ENCODE measurements at regions not wholly inside any gene's neighbourhood (a gene's known extent, or its start where the extent isn't known, plus 50 kb on each side); places are given as distances from the start of the nearest gene placed in this dataset.

- DNase-seq (ENCODE audit: low spot score), result no peak
These were observed 184.5 kb upstream of the PDE10A start for GRCh38 chr6:165847407-165848085.

GRCh38 chr6:165846123-165846966, 183.3 kb upstream of the PDE10A start:
- TF ChIP-seq CTCF (IDR thresholded peaks at IDR 0.05; ENCODE audit: extremely low read depth, missing control alignments), result no peak
- DNase-seq (ENCODE audit: low spot score), result no peak

More at GRCh38 chr6:165847407-165848085, 184.5 kb upstream of the PDE10A start:
- TF ChIP-seq CTCF (IDR thresholded peaks at IDR 0.05; ENCODE audit: extremely low read depth, missing control alignments), result no peak

GRCh38 chr6:165845493-165845892, 182.5 kb upstream of the PDE10A start:
- DNase-seq (ENCODE audit: low spot score), result no peak
- TF ChIP-seq CTCF (IDR thresholded peaks at IDR 0.05; ENCODE audit: extremely low read depth, missing control alignments), result no peak

GRCh38 chr6:165844801-165845364, 181.8 kb upstream of the PDE10A start:
- no peak for TF ChIP-seq CTCF (IDR thresholded peaks at IDR 0.05; ENCODE audit: extremely low read depth, missing control alignments)
- DNase-seq (ENCODE audit: low spot score), result no peak

DNA sequence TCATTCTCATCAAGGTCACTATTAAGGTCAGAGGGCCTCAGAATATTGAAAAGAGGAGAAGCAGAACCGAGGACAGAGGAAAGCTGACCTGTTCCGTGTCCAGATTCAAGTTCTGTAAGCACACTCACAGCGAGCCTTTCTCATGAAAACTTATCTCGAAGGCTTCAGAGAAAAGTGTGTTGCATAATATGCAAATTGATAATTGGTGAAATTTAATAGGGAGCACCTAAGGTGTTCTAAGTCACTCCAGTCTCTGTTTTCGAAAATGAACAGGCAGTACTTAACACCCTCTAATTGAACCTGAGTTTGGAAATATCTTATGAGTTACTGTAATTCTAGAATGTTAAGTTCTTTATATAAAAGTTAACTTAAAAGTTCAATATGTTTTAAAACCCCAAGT, 181.2 kb upstream of the PDE10A start:
- TF ChIP-seq CTCF (IDR thresholded peaks at IDR 0.05; ENCODE audit: extremely low read depth, missing control alignments), result no peak
- DNase-seq (ENCODE audit: low spot score), result no peak

GRCh38 chr6:165843568-165844113, 180.6 kb upstream of the PDE10A start:
- TF ChIP-seq CTCF (IDR thresholded peaks at IDR 0.05; ENCODE audit: extremely low read depth, missing control alignments), result no peak
- DNase-seq (ENCODE audit: low spot score), result no peak

- DNase-seq (ENCODE audit: low spot score), result no peak
- TF ChIP-seq CTCF (IDR thresholded peaks at IDR 0.05; ENCODE audit: extremely low read depth, missing control alignments), result no peak
These were observed 180.1 kb upstream of the PDE10A start for GRCh38 chr6:165843121-165843520.

All from GM20000 (cell line).